ENCODE measurements at regions not wholly inside any gene's neighbourhood (a gene's known extent, or its start where the extent isn't known, plus 50 kb on each side); places are given as distances from the start of the nearest gene placed in this dataset.
A peak's percentile ranks its signal among the peaks of the same experiment; 100 is the strongest.
"Not testable (repeated sequence)": the region's sequence is repeated elsewhere in the genome, so short reads cannot be mapped to it uniquely, and the experiment has no call there.

GRCh38 chrX:65610481-65610880 is 57.0 kb upstream of the MSN start:
- DNase-seq: no peak

GRCh38 chrX:65610040-65610439 is 57.4 kb upstream of the MSN start:
- no peak for DNase-seq

- DNase-seq: no peak
These were observed 58.2 kb upstream of the MSN start for GRCh38 chrX:65609237-65609636.

GRCh38 chrX:65608026-65608425 is 59.4 kb upstream of the MSN start:
- no peak for DNase-seq

- DNase-seq: peak; percentile 32
These were observed 60.2 kb upstream of the MSN start for GRCh38 chrX:65607070-65607742.

GRCh38 chrX:65602221-65602560 is 65.3 kb upstream of the MSN start:
- DNase-seq: no peak

GRCh38 chrX:65601530-65602220 is 65.8 kb upstream of the MSN start:
- DNase-seq: peak; percentile 74

- no peak for DNase-seq
These were observed 66.3 kb upstream of the MSN start for GRCh38 chrX:65601126-65601525.

GRCh38 chrX:65600106-65600505 is 65.5 kb upstream of the LAS1L start:
- no peak for DNase-seq

- no peak for DNase-seq
These were observed 64.1 kb upstream of the LAS1L start for GRCh38 chrX:65598559-65599147.

- peak; percentile 67 for DNase-seq
These were observed 61.9 kb upstream of the LAS1L start for GRCh38 chrX:65596270-65597034.

- peak; percentile 90 for DNase-seq
These were observed 60.9 kb upstream of the LAS1L start for GRCh38 chrX:65595460-65595876.

GRCh38 chrX:65591206-65591605 is 56.6 kb upstream of the LAS1L start:
- DNase-seq: no peak

- DNase-seq: no peak
These were observed 54.7 kb upstream of the LAS1L start for GRCh38 chrX:65589304-65589703.

GRCh38 chrX:65588795-65589194 is 54.2 kb upstream of the LAS1L start:
- no peak for DNase-seq

- peak; percentile 49 for DNase-seq
These were observed 53.3 kb upstream of the LAS1L start for GRCh38 chrX:65587616-65588526.

- DNase-seq: no peak
These were observed 51.9 kb upstream of the LAS1L start for GRCh38 chrX:65586491-65586890.

GRCh38 chrX:65585226-65585625 is 50.6 kb upstream of the LAS1L start:
- DNase-seq: not testable (repeated sequence)

Measured in fibroblast of skin of right quadriceps (primary cell).